ENCODE measurements at regions not wholly inside any gene's neighbourhood (a gene's known extent, or its start where the extent isn't known, plus 50 kb on each side); places are given as distances from the start of the nearest gene placed in this dataset.
"Not testable (repeated sequence)": the region's sequence is repeated elsewhere in the genome, so short reads cannot be mapped to it uniquely, and the experiment has no call there.

GRCh38 chr1:157437296-157437695 is 115.0 kb downstream of the FCRL5 start:
- Histone ChIP-seq H3K27ac (ENCODE audit: insufficient read depth, low read depth, low read length, poor library complexity, severe bottlenecking) (no peak overlapping the region), H3K36me3 (ENCODE audit: control insufficient read depth, insufficient read depth, low read length) (no peaks in the 10 kb centered on the region), H3K27me3 (ENCODE audit: control insufficient read depth, insufficient read depth, low read length, poor library complexity, severe bottlenecking) (no peaks in the 10 kb centered on the region), H3K9me3 (ENCODE audit: control insufficient read depth, low read length) (no peaks in the 10 kb centered on the region), H3K4me1 (ENCODE audit: control insufficient read depth, insufficient read depth, low read length) (peaks cover 3% of the 10 kb centered on the region), H3K4me3 (ENCODE audit: insufficient read depth, low read depth, low read length) (no peak overlapping the region)
- WGBS, 2 experiments = 95 to 97% methylated on average over 4 of the region's 4 CpGs

DNA sequence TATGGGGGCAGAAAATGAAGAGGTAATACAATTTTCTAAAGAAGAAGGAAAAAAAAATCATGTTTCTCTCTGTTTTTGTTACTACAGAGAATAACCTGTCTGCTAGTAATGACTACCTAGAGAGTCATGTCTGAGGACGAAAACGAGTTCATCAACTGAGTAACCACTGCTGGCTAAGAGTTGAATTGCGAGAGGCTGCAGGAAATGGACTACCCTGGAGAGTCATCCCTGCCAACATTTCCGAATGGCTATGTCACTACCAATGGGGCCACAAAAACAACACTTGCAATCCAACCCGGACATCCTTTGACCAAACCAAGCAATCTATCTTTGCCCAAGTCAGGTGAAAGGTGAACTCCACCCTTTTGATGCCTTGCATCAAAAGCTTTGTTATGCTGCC is 120.6 kb downstream of the FCRL5 start:
- 91 to 97% methylated on average over 5 of the region's 5 CpGs for WGBS, 2 experiments
- H3K9me3 ChIP-seq (ENCODE audit: control insufficient read depth, low read length) = no peaks in the 10 kb centered on the region
- no peak overlapping the region for H3K4me3 ChIP-seq (ENCODE audit: insufficient read depth, low read depth, low read length)
- H3K4me1 ChIP-seq (ENCODE audit: control insufficient read depth, insufficient read depth, low read length) = no peaks in the 10 kb centered on the region
- no peaks in the 10 kb centered on the region for H3K27me3 ChIP-seq (ENCODE audit: control insufficient read depth, insufficient read depth, low read length, poor library complexity, severe bottlenecking)
- H3K36me3 ChIP-seq (ENCODE audit: control insufficient read depth, insufficient read depth, low read length) = no peaks in the 10 kb centered on the region
- H3K27ac ChIP-seq (ENCODE audit: insufficient read depth, low read depth, low read length, poor library complexity, severe bottlenecking) = no peak overlapping the region

- no peaks in the 10 kb centered on the region for H3K36me3 ChIP-seq (ENCODE audit: control insufficient read depth, insufficient read depth, low read length)
- H3K4me3 ChIP-seq (ENCODE audit: insufficient read depth, low read depth, low read length) = no peak overlapping the region
- no peaks in the 10 kb centered on the region for H3K27me3 ChIP-seq (ENCODE audit: control insufficient read depth, insufficient read depth, low read length, poor library complexity, severe bottlenecking)
- no peaks in the 10 kb centered on the region for H3K9me3 ChIP-seq (ENCODE audit: control insufficient read depth, low read length)
- 93% methylated on average over 5 of the region's 5 CpGs for WGBS, 2 experiments
- no peak overlapping the region for H3K27ac ChIP-seq (ENCODE audit: insufficient read depth, low read depth, low read length, poor library complexity, severe bottlenecking)
- no peaks in the 10 kb centered on the region for H3K4me1 ChIP-seq (ENCODE audit: control insufficient read depth, insufficient read depth, low read length)
These were observed 122.6 kb downstream of the FCRL5 start for GRCh38 chr1:157429601-157430240.

GRCh38 chr1:157423764-157424163 is 128.6 kb downstream of the FCRL5 start:
- not testable (repeated sequence) for H3K36me3 ChIP-seq (ENCODE audit: control insufficient read depth, insufficient read depth, low read length); H3K4me1 ChIP-seq (ENCODE audit: control insufficient read depth, insufficient read depth, low read length); H3K27ac ChIP-seq (ENCODE audit: insufficient read depth, low read depth, low read length, poor library complexity, severe bottlenecking); H3K9me3 ChIP-seq (ENCODE audit: control insufficient read depth, low read length); H3K4me3 ChIP-seq (ENCODE audit: insufficient read depth, low read depth, low read length); H3K27me3 ChIP-seq (ENCODE audit: control insufficient read depth, insufficient read depth, low read length, poor library complexity, severe bottlenecking)
- 88 to 98% methylated on average over 1 of the region's 1 CpG for WGBS, 2 experiments

DNA sequence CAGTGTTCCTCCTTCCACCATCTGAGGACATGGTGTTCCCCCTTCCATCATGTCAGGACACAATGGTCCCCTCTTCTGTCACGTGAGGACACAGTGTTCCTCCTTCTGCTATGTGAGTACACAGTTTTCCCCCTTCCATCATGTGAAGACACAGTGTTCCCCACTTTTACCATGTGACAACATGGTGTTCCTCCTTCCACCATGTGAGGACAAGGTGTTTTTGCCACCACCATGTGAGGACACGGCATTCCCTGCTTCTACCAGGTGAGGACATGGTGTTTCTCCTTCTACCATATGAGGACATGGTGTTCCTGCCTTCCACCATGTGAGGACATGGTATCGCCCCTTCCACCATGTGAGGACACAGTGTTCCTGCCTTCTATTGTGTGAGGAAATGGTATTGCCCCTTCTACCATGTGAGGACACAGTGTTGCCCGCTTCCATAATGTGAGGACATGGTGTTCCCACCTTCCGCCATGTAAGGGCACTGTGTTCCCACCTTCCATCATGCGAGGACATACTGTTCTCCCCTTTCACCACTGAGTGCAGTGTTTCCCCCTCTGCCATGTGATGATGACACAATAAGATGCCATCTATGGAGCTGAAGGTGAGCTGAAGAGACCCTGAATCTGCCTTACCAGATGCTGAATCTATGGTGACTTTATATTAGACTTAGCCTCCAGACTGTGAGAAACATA is 132.3 kb downstream of the FCRL5 start:
- no peaks in the 10 kb centered on the region for H3K27me3 ChIP-seq (ENCODE audit: control insufficient read depth, insufficient read depth, low read length, poor library complexity, severe bottlenecking)
- no peaks in the 10 kb centered on the region for H3K9me3 ChIP-seq (ENCODE audit: control insufficient read depth, low read length)
- 93% methylated on average over 6 of the region's 6 CpGs for WGBS, 2 experiments
- no peaks in the 10 kb centered on the region for H3K36me3 ChIP-seq (ENCODE audit: control insufficient read depth, insufficient read depth, low read length)
- no peaks in the 10 kb centered on the region for H3K4me1 ChIP-seq (ENCODE audit: control insufficient read depth, insufficient read depth, low read length)
- H3K27ac ChIP-seq (ENCODE audit: insufficient read depth, low read depth, low read length, poor library complexity, severe bottlenecking) = no peak overlapping the region
- H3K4me3 ChIP-seq (ENCODE audit: insufficient read depth, low read depth, low read length) = no peak overlapping the region

GRCh38 chr1:157418659-157419058 is 133.7 kb downstream of the FCRL5 start:
- no peak overlapping the region for H3K27ac ChIP-seq (ENCODE audit: insufficient read depth, low read depth, low read length, poor library complexity, severe bottlenecking)
- H3K4me3 ChIP-seq (ENCODE audit: insufficient read depth, low read depth, low read length) = no peak overlapping the region
- H3K36me3 ChIP-seq (ENCODE audit: control insufficient read depth, insufficient read depth, low read length) = no peaks in the 10 kb centered on the region
- 95 to 98% methylated on average over 3 of the region's 3 CpGs for WGBS, 2 experiments
- H3K4me1 ChIP-seq (ENCODE audit: control insufficient read depth, insufficient read depth, low read length) = no peaks in the 10 kb centered on the region
- no peaks in the 10 kb centered on the region for H3K9me3 ChIP-seq (ENCODE audit: control insufficient read depth, low read length)
- H3K27me3 ChIP-seq (ENCODE audit: control insufficient read depth, insufficient read depth, low read length, poor library complexity, severe bottlenecking) = no peaks in the 10 kb centered on the region

GRCh38 chr1:157418231-157418630 is 134.1 kb downstream of the FCRL5 start:
- Histone ChIP-seq H3K36me3 (ENCODE audit: control insufficient read depth, insufficient read depth, low read length) (no peaks in the 10 kb centered on the region), H3K27ac (ENCODE audit: insufficient read depth, low read depth, low read length, poor library complexity, severe bottlenecking) (no peak overlapping the region)
- 91 to 95% methylated on average over 1 of the region's 1 CpG for WGBS, 2 experiments

GRCh38 chr1:157415661-157416060 is 136.7 kb downstream of the FCRL5 start:
- Histone ChIP-seq H3K4me1 (ENCODE audit: control insufficient read depth, insufficient read depth, low read length) (no peaks in the 10 kb centered on the region), H3K4me3 (ENCODE audit: insufficient read depth, low read depth, low read length) (no peak overlapping the region), H3K36me3 (ENCODE audit: control insufficient read depth, insufficient read depth, low read length) (no peaks in the 10 kb centered on the region), H3K27me3 (ENCODE audit: control insufficient read depth, insufficient read depth, low read length, poor library complexity, severe bottlenecking) (no peaks in the 10 kb centered on the region), H3K9me3 (ENCODE audit: control insufficient read depth, low read length) (no peaks in the 10 kb centered on the region), H3K27ac (ENCODE audit: insufficient read depth, low read depth, low read length, poor library complexity, severe bottlenecking) (no peak overlapping the region)
- 91 to 93% methylated on average over 5 of the region's 5 CpGs for WGBS, 2 experiments

More at GRCh38 chr1:157418231-157418630, 134.1 kb downstream of the FCRL5 start:
- Histone ChIP-seq H3K9me3 (ENCODE audit: control insufficient read depth, low read length) (no peaks in the 10 kb centered on the region), H3K27me3 (ENCODE audit: control insufficient read depth, insufficient read depth, low read length, poor library complexity, severe bottlenecking) (no peaks in the 10 kb centered on the region), H3K4me3 (ENCODE audit: insufficient read depth, low read depth, low read length) (no peak overlapping the region), H3K4me1 (ENCODE audit: control insufficient read depth, insufficient read depth, low read length) (no peaks in the 10 kb centered on the region)

DNA sequence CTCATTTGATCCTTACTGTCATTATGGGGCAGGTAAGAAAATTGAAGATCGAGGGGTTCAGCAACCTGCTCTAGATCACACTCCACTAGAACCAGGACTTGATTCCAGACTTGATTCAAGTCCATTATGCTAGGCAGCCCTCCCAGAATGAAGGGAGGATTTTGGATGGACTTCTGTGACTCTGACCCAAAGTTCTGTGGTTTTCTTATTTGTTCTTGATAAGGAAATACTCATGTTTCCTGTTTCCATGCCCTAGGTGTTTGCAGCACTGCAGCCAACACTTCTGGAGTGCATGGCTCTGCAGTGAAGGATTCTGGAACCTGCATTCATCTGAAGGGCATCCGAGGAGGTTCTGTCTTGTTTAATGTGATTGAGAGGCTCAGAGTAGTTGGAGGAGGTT is 140.0 kb downstream of the FCRL5 start:
- Histone ChIP-seq H3K4me3 (ENCODE audit: insufficient read depth, low read depth, low read length) (no peak overlapping the region), H3K36me3 (ENCODE audit: control insufficient read depth, insufficient read depth, low read length) (no peaks in the 10 kb centered on the region), H3K9me3 (ENCODE audit: control insufficient read depth, low read length) (no peaks in the 10 kb centered on the region), H3K4me1 (ENCODE audit: control insufficient read depth, insufficient read depth, low read length) (no peaks in the 10 kb centered on the region), H3K27me3 (ENCODE audit: control insufficient read depth, insufficient read depth, low read length, poor library complexity, severe bottlenecking) (no peaks in the 10 kb centered on the region), H3K27ac (ENCODE audit: insufficient read depth, low read depth, low read length, poor library complexity, severe bottlenecking) (no peak overlapping the region)
- WGBS, 2 experiments = 80 to 96% methylated on average over 2 of the region's 2 CpGs

GRCh38 chr1:157411769-157412168 is 140.5 kb downstream of the FCRL5 start:
- no peaks in the 10 kb centered on the region for H3K9me3 ChIP-seq (ENCODE audit: control insufficient read depth, low read length)
- H3K27ac ChIP-seq (ENCODE audit: insufficient read depth, low read depth, low read length, poor library complexity, severe bottlenecking) = no peak overlapping the region
- H3K4me3 ChIP-seq (ENCODE audit: insufficient read depth, low read depth, low read length) = no peak overlapping the region
- no peaks in the 10 kb centered on the region for H3K27me3 ChIP-seq (ENCODE audit: control insufficient read depth, insufficient read depth, low read length, poor library complexity, severe bottlenecking)
- H3K4me1 ChIP-seq (ENCODE audit: control insufficient read depth, insufficient read depth, low read length) = no peaks in the 10 kb centered on the region
- 84 to 85% methylated on average over 4 of the region's 4 CpGs for WGBS, 2 experiments
- H3K36me3 ChIP-seq (ENCODE audit: control insufficient read depth, insufficient read depth, low read length) = no peaks in the 10 kb centered on the region
